ENCODE measurements at regions not wholly inside any gene's neighbourhood (a gene's known extent, or its start where the extent isn't known, plus 50 kb on each side); places are given as distances from the start of the nearest gene placed in this dataset.

DNA sequence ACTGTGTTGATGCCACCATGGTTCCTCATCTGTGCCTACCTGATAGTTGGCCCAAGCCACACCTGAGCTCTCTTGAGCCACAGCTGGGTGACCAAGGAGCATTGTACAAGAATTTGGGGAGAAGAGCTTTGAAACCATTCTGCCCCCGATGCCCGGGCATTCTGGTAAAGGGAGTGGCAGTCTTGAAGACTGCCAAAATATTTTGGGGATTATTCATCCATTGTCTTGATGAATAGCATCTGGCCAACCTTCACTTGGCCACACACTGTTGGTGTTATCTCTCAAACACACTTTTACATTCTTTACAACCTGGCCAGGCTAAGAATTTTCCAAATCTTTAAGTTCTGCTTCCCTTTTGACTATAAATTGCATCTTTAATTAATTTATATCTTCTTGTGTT is 113.1 kb upstream of the PCBD1 start:
- TF ChIP-seq, protein P1, sequence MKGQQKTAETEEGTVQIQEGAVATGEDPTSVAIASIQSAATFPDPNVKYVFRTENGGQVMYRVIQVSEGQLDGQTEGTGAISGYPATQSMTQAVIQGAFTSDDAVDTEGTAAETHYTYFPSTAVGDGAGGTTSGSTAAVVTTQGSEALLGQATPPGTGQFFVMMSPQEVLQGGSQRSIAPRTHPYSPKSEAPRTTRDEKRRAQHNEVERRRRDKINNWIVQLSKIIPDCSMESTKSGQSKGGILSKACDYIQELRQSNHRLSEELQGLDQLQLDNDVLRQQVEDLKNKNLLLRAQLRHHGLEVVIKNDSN (IDR thresholded peaks at IDR 0.05) = no peak
- TF ChIP-seq NFIC (IDR thresholded peaks at IDR 0.05) (no peak), TAF1 (IDR thresholded peaks at IDR 0.05; ENCODE audit: low read depth) (no peak), YY1 (IDR thresholded peaks at IDR 0.05; ENCODE audit: low read depth) (no peak), CEBPB (IDR thresholded peaks at IDR 0.05) (no peak), ZBTB7A (IDR thresholded peaks at IDR 0.05; ENCODE audit: low read depth) (no peak)
- TF ChIP-seq, protein P2, sequence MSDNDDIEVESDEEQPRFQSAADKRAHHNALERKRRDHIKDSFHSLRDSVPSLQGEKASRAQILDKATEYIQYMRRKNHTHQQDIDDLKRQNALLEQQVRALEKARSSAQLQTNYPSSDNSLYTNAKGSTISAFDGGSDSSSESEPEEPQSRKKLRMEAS (IDR thresholded peaks at IDR 0.05) = no peak

DNA sequence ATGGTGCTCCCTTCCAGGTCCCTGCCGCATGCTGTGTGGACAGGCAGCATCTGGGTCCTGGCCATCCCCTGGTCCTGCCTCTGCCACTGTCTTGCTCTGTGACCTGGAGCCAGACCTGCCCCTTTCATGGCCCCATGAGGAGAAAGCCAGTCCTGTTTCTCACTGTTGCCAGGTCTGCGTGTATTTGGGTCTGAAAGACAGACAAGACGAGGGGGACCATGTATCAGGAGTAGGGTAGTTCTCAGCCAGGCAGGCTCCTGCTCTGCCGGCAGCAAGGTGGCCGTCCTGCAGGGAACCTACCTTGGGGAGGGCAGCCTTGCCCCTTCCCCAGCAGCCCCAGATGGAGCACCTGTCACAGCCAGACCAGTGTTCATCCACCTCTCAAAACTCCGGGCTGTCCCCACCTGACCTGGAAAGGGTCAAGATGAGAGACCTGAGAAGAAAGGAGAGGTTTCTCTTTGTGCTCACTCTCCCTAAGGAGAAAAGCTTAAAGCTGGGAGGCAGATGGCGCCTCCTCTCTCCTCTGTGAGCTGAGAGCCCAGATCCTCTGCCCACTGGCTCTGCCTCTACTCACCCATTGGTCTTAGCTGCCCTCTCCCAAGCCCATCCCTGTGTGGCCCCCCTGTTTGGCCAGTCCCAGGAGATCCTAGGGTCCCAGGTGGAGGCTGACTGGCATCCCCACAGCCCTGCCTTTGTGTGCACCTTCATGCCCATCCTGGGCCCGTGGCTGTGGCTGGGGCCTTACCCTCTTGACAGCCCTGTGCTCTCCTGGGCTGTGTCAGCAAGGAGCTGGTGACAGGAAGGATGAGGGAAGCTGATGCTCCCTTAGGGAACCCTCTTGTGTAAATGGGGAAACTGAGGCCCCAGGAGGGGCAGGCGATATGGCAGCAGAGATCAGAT is 116.1 kb upstream of the PCBD1 start:
- TF ChIP-seq YY1 (IDR thresholded peaks at IDR 0.05; ENCODE audit: low read depth) = no peak
- TF ChIP-seq, protein P3, sequence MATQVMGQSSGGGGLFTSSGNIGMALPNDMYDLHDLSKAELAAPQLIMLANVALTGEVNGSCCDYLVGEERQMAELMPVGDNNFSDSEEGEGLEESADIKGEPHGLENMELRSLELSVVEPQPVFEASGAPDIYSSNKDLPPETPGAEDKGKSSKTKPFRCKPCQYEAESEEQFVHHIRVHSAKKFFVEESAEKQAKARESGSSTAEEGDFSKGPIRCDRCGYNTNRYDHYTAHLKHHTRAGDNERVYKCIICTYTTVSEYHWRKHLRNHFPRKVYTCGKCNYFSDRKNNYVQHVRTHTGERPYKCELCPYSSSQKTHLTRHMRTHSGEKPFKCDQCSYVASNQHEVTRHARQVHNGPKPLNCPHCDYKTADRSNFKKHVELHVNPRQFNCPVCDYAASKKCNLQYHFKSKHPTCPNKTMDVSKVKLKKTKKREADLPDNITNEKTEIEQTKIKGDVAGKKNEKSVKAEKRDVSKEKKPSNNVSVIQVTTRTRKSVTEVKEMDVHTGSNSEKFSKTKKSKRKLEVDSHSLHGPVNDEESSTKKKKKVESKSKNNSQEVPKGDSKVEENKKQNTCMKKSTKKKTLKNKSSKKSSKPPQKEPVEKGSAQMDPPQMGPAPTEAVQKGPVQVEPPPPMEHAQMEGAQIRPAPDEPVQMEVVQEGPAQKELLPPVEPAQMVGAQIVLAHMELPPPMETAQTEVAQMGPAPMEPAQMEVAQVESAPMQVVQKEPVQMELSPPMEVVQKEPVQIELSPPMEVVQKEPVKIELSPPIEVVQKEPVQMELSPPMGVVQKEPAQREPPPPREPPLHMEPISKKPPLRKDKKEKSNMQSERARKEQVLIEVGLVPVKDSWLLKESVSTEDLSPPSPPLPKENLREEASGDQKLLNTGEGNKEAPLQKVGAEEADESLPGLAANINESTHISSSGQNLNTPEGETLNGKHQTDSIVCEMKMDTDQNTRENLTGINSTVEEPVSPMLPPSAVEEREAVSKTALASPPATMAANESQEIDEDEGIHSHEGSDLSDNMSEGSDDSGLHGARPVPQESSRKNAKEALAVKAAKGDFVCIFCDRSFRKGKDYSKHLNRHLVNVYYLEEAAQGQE (IDR thresholded peaks at IDR 0.05; ENCODE audit: low read depth) = no peak
- TF ChIP-seq EGR1 (IDR thresholded peaks at IDR 0.05) = no peak
- TF ChIP-seq TCF12 (IDR thresholded peaks at IDR 0.05; ENCODE audit: low read depth) = no peak
- no peak for TF ChIP-seq RAD21 (IDR thresholded peaks at IDR 0.05; ENCODE audit: low read depth)
- TF ChIP-seq EP300 (IDR thresholded peaks at IDR 0.05; ENCODE audit: borderline replicate concordance) = no peak
- no peak for TF ChIP-seq TEAD4 (IDR thresholded peaks at IDR 0.05)
- no peak for TF ChIP-seq ZBTB7A (IDR thresholded peaks at IDR 0.05; ENCODE audit: low read depth)
- TF ChIP-seq, protein P1 (IDR thresholded peaks at IDR 0.05) = no peak

DNA sequence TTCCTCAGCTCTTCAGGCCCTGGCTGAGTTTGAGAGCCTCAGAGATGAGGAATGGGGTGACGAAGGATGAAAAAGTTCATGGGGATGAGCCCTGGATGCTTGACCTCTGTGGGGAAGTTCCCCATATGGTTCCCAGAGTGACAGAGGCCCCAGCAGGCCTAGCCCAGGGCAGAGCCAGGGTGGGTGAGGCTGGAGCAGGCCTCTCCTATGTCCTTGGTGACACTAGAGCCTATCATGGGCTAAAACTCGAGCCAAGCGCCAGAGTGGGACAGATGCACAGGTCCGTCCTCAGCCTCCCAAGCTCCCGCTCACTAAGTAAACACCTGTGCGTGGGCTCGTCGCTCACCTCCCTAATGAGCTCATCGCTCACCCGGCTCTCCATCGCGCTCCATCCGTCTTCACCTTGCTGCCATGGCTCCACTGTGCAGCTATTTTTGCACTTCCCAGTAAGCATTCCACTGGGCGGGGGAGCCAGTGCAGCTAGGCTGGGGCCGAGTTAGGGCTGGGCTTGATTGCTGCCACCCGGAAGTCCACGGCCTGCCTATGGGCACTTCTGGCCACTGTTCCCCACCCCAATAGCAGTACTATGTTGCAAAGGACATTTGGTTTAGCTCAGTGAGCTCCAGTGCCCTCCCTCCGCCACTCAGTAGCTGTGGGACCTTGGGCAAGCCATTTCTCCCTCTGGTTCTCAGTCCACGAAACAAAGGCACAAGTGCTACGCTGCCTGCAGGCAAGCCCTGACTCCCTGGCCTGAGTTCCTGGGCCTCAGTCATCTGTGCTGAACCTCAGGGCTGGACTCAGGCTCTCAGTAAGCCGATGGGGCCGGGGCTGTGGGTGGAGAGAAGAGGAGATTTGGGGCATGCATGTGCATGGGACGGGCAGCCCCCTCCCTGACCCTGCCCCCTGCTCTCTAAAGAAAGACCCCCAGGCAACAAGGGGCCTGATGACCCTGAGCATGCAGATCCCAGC is 117.3 kb upstream of the PCBD1 start:
- no peak for TF ChIP-seq EGR1 (IDR thresholded peaks at IDR 0.05)
- TF ChIP-seq, protein P1 (IDR thresholded peaks at IDR 0.05) = no peak
- TF ChIP-seq NFIC (IDR thresholded peaks at IDR 0.05) = no peak
- TF ChIP-seq, protein P3 (IDR thresholded peaks at IDR 0.05; ENCODE audit: low read depth) = no peak
- no peak for TF ChIP-seq TCF12 (IDR thresholded peaks at IDR 0.05; ENCODE audit: low read depth)
- TF ChIP-seq RAD21 (IDR thresholded peaks at IDR 0.05; ENCODE audit: low read depth) = no peak
- TF ChIP-seq CREB1 (IDR thresholded peaks at IDR 0.05; ENCODE audit: low read depth) = no peak
- no peak for TF ChIP-seq ZBTB7A (IDR thresholded peaks at IDR 0.05; ENCODE audit: low read depth)

DNA sequence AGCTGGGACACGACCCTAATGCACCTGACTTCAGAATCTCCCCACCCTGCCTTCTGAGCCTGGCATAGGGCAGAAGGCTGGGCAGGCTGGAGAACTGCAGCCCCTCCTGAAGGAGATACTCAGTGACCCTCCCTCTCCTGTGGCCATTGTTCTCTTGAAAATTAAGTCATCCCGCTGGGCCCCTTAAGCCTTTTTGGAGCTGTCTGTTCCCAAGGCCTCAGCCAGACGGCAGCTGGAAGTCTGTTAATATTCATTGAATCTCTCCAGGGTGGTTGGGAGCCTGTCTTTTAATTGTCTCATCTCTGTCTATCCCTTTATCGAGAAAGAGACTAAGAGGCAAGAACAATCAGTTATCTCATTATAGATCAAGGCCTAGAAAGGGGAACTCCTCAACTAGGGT is 118.1 kb upstream of the PCBD1 start:
- no peak for TF ChIP-seq EGR1 (IDR thresholded peaks at IDR 0.05)
- TF ChIP-seq ZBTB7A (IDR thresholded peaks at IDR 0.05; ENCODE audit: low read depth) = no peak

DNA sequence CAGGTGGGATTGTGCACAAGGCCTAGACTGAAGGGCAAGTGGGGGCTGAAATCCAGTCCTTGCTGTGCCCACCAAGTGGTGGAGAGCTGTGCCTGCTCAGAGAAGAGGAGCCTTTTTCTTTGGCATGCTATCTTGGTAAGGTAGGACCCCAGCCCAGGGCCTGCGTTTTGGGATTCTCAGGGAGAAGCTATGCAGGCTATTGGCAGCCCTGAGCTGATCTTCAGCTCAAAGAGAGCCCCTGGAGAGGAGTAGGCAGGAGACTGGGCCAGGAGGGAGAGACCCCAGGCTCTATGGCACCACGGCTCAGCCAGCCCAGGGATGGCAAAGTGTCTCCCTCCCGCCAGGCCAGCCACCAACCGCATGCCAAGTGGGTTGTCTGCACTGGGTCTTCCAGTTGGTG is 119.2 kb upstream of the PCBD1 start:
- no peak for TF ChIP-seq RAD21 (IDR thresholded peaks at IDR 0.05; ENCODE audit: low read depth)
- no peak for TF ChIP-seq FOXM1 (IDR thresholded peaks at IDR 0.05; ENCODE audit: borderline replicate concordance, low read depth)

DNA sequence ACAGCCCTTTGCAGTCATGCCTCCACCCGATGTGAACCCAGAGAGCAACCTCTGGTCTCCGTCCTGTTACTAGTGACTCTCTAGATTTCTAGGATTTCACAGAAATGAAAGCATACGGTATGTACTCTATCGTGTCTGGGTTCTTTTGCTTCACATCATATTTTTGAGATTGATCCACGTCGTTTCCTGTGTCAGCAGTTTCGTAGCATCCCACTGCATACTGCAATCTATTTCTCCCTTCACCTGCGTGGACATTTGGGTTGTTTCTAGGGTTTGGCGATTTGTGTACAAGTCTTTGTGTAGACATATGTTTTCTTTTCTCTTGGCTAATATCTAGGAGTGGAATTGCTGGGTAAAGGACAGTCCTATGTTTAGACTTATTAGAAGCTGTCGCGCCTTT is 119.8 kb upstream of the PCBD1 start:
- TF ChIP-seq NFIC (IDR thresholded peaks at IDR 0.05) (no peak), TEAD4 (IDR thresholded peaks at IDR 0.05) (no peak), CREB1 (IDR thresholded peaks at IDR 0.05; ENCODE audit: low read depth) (no peak), EGR1 (IDR thresholded peaks at IDR 0.05) (no peak), FOXM1 (IDR thresholded peaks at IDR 0.05; ENCODE audit: borderline replicate concordance, low read depth) (no peak), ZBTB7A (IDR thresholded peaks at IDR 0.05; ENCODE audit: low read depth) (no peak), TAF1 (IDR thresholded peaks at IDR 0.05; ENCODE audit: low read depth) (no peak), TCF12 (IDR thresholded peaks at IDR 0.05; ENCODE audit: low read depth) (no peak), CEBPB (IDR thresholded peaks at IDR 0.05) (no peak), RAD21 (IDR thresholded peaks at IDR 0.05; ENCODE audit: low read depth) (no peak), YY1 (IDR thresholded peaks at IDR 0.05; ENCODE audit: low read depth) (no peak), EP300 (IDR thresholded peaks at IDR 0.05; ENCODE audit: borderline replicate concordance) (no peak)
- TF ChIP-seq, protein P2 (IDR thresholded peaks at IDR 0.05) = no peak
- TF ChIP-seq, protein P1 (IDR thresholded peaks at IDR 0.05) = no peak
- TF ChIP-seq, protein P3 (IDR thresholded peaks at IDR 0.05; ENCODE audit: low read depth) = no peak

All from Ishikawa (cell line).